ENCODE measurements at regions not wholly inside any gene's neighbourhood (a gene's known extent, or its start where the extent isn't known, plus 50 kb on each side); places are given as distances from the start of the nearest gene placed in this dataset.

DNA sequence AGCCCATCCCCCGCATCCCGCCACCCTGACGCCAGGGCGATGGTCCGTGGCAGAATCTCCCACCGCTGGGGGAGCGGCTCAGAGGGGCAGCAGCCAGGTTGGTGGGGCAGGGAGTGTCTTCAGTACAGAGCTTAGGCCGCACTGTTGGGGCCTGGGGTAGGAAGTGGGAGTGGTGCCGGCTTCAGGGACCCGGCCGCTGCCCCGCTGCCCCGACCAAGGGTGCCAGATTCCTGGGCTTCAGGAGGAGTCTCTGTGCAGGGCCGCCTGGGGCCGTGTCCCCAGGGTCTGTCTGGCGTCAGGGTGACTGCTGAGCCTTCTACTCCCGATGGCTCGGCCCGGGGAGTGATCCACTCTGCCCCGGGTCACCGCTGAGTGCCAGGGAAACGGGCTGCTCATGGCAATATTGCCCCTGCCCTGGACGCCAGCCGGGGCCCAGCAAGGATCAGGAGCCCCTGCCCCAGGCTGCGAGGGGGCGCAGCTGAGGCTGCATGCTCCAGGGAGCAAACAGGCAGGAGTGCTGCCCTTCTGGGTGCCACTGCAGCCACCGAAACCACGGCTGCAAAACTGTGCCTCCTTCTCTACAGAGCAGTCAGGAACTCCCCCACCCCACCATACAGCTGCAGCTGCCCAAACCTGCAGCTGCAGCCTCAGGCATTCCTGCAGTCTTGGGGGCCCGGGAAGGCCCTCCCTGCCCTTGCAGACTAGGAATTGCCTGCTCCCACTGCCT, 1206.1 kb downstream of the ARAP2 start:
- H3K36me3 Mint-ChIP-seq (ENCODE audit: insufficient read depth in 1 of 3, low read depth in 3 of 3), result peaks cover 0 to under 1% (median 0%) of the 10 kb centered on the region in 3 experiments; a peak in 1 of 7 replicates
- H2AFZ ChIP-seq (ENCODE audit: low read length), result no peak overlapping the region
- WGBS (ENCODE audit: extremely low coverage, insufficient read length, low lambda C conversion rate), result no CpG with 5 or more reads among the region's 29 CpGs

More for the DNA sequence above, 1206.1 kb downstream of the ARAP2 start:
- TF ChIP-seq, protein P1, sequence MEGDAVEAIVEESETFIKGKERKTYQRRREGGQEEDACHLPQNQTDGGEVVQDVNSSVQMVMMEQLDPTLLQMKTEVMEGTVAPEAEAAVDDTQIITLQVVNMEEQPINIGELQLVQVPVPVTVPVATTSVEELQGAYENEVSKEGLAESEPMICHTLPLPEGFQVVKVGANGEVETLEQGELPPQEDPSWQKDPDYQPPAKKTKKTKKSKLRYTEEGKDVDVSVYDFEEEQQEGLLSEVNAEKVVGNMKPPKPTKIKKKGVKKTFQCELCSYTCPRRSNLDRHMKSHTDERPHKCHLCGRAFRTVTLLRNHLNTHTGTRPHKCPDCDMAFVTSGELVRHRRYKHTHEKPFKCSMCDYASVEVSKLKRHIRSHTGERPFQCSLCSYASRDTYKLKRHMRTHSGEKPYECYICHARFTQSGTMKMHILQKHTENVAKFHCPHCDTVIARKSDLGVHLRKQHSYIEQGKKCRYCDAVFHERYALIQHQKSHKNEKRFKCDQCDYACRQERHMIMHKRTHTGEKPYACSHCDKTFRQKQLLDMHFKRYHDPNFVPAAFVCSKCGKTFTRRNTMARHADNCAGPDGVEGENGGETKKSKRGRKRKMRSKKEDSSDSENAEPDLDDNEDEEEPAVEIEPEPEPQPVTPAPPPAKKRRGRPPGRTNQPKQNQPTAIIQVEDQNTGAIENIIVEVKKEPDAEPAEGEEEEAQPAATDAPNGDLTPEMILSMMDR (conservative IDR thresholded peaks at IDR 0.05), result no peak
- no peaks in the 10 kb centered on the region for H3K79me2 ChIP-seq (ENCODE audit: insufficient read depth, low read length)
- Mint-ChIP-seq H3K4me3 (no peak overlapping the region), H3K9me3 (no peaks in the 10 kb centered on the region; a peak in 1 of 5 replicates), H3K27ac (no peak overlapping the region), H3K27me3 (ENCODE audit: low read depth) (no peaks in the 10 kb centered on the region), H3K4me1 (no peaks in the 10 kb centered on the region)
- H3K4me2 ChIP-seq (ENCODE audit: insufficient read depth, insufficient read length, low read length), result no peak overlapping the region
- H2BK12ac ChIP-seq (ENCODE audit: insufficient read length, low read depth, low read length), result no peak overlapping the region
- DNase-seq, result no peak
- H2BK5ac ChIP-seq (ENCODE audit: insufficient read length, low read length), result no peak overlapping the region
- no peaks in the 10 kb centered on the region for H3K27me3 ChIP-seq (ENCODE audit: insufficient read depth, low read length)
- H3K27ac ChIP-seq (ENCODE audit: insufficient read length, low read depth, low read length), result no peak overlapping the region
- H2BK15ac ChIP-seq (ENCODE audit: low read depth, low read length), result no peak overlapping the region
- H3K56ac ChIP-seq (ENCODE audit: insufficient read length, low read depth, low read length), result no peak overlapping the region
- no peak overlapping the region for H3K14ac ChIP-seq (ENCODE audit: insufficient read depth, low read length)
- no peak overlapping the region for H2AK5ac ChIP-seq (ENCODE audit: insufficient read length, low read length)
- H2BK20ac ChIP-seq (ENCODE audit: low read depth, low read length, poor library complexity, severe bottlenecking), result no peak overlapping the region
- H3K4me1 ChIP-seq (ENCODE audit: insufficient read depth, low read length), result no peaks in the 10 kb centered on the region
- H3K9me3 ChIP-seq (ENCODE audit: control insufficient read depth, low read depth, low read length), result no peaks in the 10 kb centered on the region
- no peak overlapping the region for H4K91ac ChIP-seq (ENCODE audit: insufficient read length, low read depth, low read length)
- no peak overlapping the region for H3K18ac ChIP-seq (ENCODE audit: insufficient read length, low read depth, low read length)
- no peaks in the 10 kb centered on the region for H4K20me1 ChIP-seq (ENCODE audit: control insufficient read depth, insufficient read depth, insufficient read length)
- no peak overlapping the region for H3K4ac ChIP-seq (ENCODE audit: low read depth, low read length)
- no peaks in the 10 kb centered on the region for H3K79me1 ChIP-seq (ENCODE audit: insufficient read depth, low read depth, low read length, poor library complexity, severe bottlenecking)
- no peak overlapping the region for H2BK120ac ChIP-seq (ENCODE audit: low read depth, low read length, poor library complexity, severe bottlenecking)
- no peaks in the 10 kb centered on the region for H3K23me2 ChIP-seq (ENCODE audit: insufficient read length, low read depth, low read length, poor library complexity, severe bottlenecking)
- no peak overlapping the region for H4K5ac ChIP-seq (ENCODE audit: insufficient read length, low read depth, low read length)
- H4K8ac ChIP-seq (replicated peaks; ENCODE audit: insufficient read length, low read depth, low read length), result no peak overlapping the region
- no peak overlapping the region for H3T11ph ChIP-seq (ENCODE audit: low read length)
- no peak overlapping the region for H3K23ac ChIP-seq (ENCODE audit: insufficient read length, low read depth, low read length)
- no peak overlapping the region for H3K9ac ChIP-seq (ENCODE audit: extremely low read depth, insufficient read length, low read length)

Measured in H9 (cell line).